HG03342 (cell line): ENCODE measurements at regions not wholly inside any gene's neighbourhood (a gene's known extent, or its start where the extent isn't known, plus 50 kb on each side); places are given as distances from the start of the nearest gene placed in this dataset.
"Not testable (repeated sequence)": the region's sequence is repeated elsewhere in the genome, so short reads cannot be mapped to it uniquely, and the experiment has no call there.

Experiments
- ATAC-seq: cut with Tn5 transposase; IDR thresholded peaks from one replicate; pipeline ENCODE4 v1.9.1; 2021; ENCODE audit warnings: mild to moderate bottlenecking, moderate library complexity; ENCODE audit not compliant: unreplicated experiment

GRCh38 chrX:66914080-66914479 lies 275.2 kb upstream of the EDA2R start:
- ATAC-seq = no peak

DNA sequence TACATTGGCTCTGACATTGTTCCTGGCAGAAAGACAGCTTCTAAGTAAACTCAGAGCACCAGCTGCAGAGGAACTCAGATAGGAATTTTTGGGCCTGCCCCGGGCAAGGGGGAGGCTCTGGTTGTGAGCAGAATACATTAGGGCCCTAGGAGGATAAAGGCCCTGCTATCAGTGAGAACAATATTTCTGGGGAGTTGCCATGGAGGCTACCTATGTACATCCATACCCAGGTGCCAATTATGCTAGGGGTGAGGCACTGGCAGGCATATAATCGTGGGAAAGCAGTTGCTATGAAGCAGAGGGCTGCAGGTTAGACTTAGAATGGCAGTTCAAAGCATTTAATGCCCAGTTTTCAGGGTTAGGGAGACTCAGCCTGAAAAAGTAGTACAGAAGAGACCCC lies 273.5 kb upstream of the EDA2R start:
- ATAC-seq = no peak

DNA sequence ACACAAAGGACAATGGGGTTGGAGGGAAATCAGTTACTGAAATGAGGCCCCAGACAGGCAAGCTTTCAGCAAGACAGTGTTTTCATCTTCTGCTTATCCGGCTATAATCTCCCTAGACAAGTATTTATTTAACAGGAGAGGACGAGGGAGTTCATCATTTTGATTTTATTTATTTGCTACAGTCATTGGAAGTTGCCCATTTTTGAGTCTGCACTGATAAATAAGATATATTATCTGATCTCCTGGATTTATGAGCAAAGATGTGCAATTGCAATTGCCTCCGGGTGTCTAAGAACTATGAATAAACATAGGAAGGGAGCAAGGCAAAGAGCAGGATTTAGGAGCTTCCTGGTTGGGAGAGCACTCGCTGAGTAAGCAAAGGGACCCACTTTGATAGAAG lies 263.2 kb upstream of the EDA2R start:
- no peak for ATAC-seq

GRCh38 chrX:66900886-66901285 lies 262.0 kb upstream of the EDA2R start:
- no peak for ATAC-seq

GRCh38 chrX:66892004-66892403 lies 253.1 kb upstream of the EDA2R start:
- ATAC-seq = no peak

GRCh38 chrX:66889418-66889817 lies 250.5 kb upstream of the EDA2R start:
- no peak for ATAC-seq

- ATAC-seq = no peak
These were observed 243.2 kb upstream of the EDA2R start for GRCh38 chrX:66882101-66882500.

- no peak for ATAC-seq
These were observed 237.9 kb upstream of the EDA2R start for GRCh38 chrX:66876776-66877175.

- no peak for ATAC-seq
These were observed 233.9 kb upstream of the EDA2R start for GRCh38 chrX:66872771-66873170.

GRCh38 chrX:66863721-66864120 lies 224.8 kb upstream of the EDA2R start:
- no peak for ATAC-seq

DNA sequence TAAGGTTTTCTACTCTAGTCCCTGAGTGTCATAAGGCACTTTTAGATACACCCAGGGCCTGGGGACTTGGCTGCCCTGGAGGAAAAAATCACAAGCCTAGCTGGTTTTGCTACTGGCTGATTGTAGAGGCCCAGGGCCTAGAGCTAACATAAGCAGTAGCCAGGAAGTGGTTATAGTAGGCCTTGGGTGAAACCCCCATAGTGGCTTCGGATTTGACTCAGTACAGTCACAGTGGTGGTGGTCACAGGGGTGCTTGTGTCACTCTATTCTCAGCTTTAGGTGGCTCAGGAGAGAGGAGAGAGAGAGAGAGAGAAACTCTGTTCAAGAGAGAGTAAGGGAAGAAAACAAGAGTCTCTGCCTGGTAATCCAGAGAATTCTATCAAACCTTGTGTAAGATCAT lies 194.5 kb upstream of the EDA2R start:
- ATAC-seq = peak; percentile 97

DNA sequence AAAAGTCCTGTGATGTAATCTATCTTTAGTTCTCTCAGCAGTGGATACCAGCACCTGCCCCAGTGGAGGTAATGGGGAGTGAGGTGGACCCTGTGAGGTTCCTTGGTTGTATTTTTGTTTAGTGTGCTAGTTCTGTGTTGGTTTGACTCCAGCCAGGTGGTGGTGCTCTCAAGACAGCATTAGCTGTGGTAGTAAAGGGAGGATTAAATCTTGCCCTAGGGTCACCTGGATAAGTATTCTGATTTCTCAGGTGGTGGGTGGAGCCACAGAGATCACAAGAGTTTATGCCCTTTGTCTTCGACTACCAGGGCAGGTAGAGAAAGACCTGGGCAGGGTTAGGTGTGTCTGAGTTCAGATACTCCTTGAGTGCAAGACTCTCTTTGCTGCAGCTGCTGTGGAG lies 176.3 kb upstream of the EDA2R start:
- no peak for ATAC-seq

DNA sequence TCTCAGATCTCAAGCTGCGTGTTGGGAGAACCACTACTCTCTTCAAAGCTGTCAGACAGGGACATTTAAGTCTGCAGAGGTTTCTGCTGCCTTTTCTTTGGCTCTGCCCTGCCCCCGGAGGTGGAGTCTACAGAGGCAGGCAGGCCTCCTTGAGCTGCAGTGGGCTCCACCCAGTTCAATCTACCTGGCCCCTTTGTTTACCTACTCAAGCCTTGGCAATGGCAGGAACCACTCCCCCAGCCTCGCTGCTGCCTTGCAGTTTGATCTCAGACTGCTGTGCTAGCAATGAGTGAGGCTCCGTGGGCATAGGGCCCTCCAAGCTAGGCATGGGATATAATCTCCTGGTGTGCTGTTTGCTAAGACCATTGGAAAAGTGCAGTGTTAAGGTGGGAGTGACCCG lies 155.6 kb upstream of the EDA2R start:
- ATAC-seq = not testable (repeated sequence)

- no peak for ATAC-seq
These were observed 127.4 kb upstream of the EDA2R start for GRCh38 chrX:66766318-66766717.

GRCh38 chrX:66760651-66761050 lies 121.8 kb upstream of the EDA2R start:
- ATAC-seq = no peak

- no peak for ATAC-seq
These were observed 117.8 kb upstream of the EDA2R start for GRCh38 chrX:66756717-66757116.

- no peak for ATAC-seq
These were observed 112.4 kb upstream of the EDA2R start for GRCh38 chrX:66751136-66751782.

DNA sequence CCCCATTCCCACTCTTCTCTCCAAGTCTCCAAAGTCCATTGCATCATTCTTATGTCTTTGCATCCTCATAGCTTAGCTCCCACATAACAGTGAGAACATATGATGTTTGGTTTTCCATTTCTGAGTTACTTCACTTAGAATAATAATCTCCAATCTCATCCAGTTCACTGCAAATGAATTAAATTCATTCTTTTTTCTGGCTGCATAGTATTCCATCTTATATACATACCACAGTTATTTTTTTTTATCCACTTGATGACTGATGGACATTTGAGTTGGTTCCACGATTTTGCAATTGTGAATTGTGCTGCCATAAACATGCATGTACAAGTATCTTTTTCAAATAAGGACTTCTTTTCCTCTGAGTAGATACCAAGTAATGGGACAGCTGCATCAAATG lies 105.6 kb upstream of the EDA2R start:
- not testable (repeated sequence) for ATAC-seq

DNA sequence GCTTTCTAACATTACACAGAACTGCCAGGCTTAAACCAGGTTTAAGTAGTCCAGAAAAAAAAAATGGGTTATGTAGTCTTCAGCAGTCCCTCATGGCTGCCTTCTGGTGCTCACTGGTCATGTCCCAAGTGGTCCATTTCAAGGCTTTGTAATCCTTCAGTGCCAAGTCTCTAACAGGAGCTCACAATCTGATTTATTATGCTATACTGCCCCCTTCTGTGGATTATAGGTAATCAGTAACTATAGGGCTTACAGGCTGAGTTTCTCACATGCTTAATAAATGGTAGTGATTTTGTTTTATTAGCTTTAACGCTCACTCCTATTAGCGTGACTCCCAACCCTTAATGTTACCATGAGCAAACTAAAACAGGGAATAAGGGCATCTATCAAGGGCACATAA lies 92.5 kb upstream of the EDA2R start:
- ATAC-seq = peak; percentile 66

DNA sequence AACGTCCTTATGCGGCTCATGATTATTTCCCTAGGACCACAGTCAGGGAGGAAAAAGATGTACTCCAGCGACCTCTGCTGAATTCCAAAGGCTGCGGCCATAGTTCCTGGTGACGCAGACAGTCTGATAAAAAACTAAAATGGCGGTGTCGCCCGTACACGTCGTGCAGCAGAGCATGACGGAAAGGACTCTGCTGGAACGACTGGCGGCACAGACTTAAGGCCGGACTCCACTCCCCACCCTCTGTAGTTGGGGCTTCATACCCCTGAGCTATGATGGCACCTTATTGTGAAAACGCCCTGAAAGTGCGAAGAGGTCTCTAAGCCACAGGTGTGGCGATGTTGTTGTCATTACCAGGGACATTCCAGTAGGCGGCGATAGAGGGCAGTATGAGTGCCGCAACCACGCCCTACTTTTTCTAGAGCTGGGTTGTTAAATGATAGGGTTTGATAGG lies 90.0 kb upstream of the EDA2R start:
- peak; percentile 71 for ATAC-seq

- ATAC-seq = no peak
These were observed 79.0 kb upstream of the EDA2R start for GRCh38 chrX:66717926-66718325.

DNA sequence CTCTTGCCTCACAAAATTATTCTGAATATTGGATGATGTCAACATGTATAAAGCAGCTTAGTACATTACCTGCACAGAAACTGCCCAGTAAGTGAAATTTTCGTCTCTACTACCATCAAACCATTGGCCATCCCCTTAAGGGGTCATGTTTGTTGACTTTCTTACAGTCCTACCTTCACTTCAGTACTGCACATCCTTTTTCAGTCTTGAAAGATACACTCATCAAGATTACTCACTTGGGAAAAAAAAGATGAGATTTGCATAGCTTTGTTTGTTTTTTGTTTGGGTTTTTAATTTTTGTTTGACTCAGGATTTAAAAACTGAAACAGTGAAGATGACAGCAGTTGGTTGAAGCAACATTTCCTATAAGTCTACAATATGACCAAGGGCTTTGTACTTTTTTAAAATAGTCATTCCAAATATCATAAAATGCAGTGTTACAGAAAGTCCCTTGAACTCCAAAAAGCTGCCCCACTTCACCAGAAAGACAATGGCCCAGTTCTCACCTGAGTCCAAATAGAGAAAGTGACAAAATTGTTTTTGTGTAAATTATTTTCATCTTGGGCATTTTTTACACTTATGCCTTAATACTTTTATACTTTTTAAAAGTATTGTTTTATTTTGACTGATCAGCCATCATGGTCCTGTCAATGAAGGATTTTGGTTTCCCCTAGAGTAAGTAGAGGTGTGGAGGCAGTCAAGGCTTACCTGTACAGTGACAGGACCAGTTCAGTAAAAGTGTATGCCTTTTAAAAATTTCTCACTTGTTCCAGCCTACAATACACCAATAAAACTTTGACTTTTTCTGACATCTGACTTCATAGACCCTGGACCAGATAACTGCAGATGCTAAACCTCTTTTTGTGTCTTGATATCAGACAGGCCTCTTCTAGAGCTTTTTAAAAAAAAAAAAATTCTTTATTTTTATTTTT lies 59.7 kb upstream of the EDA2R start:
- no peak for ATAC-seq
